Heart left ventricle (tissue), 16 donors: ENCODE measurements at regions not wholly inside any gene's neighbourhood (a gene's known extent, or its start where the extent isn't known, plus 50 kb on each side); places are given as distances from the start of the nearest gene placed in this dataset.

Experiments used
- ATAC-seq, 4 donors: fragments of 200-7000 bp; cut with Tn5 transposase; one replicate each; pipeline ENCODE4 v1.9.1; 2020 to 2022; ENCODE audit warnings: moderate library complexity in 4 of 4, mild to moderate bottlenecking in 3 of 4, moderate number of reproducible peaks in 1 of 4
- DNase-seq, 5 donors: peaks; one replicate each; pipeline ENCODE4 v3.0.0-alpha.2; 2020
- H3K27ac ChIP-seq, 12 donors: fragments of 200-600 bp; sonication (generic) in 4 of 12; one replicate each; pipeline versions ENCODE4 v1.5.0 to v1.8.0; 2016 to 2022; ENCODE audit warnings: mild to moderate bottlenecking in 2 of 12
- H3K27me3 ChIP-seq, 9 donors: fragments of 200-600 bp; sonication (generic) in 2 of 9; one replicate each; pipeline versions ENCODE4 v1.5.1 to v1.8.0; 2016 to 2022; ENCODE audit warnings: mild to moderate bottlenecking in 3 of 9
- H3K36me3 ChIP-seq, 9 donors: fragments of 200-600 bp; sonication (generic) in 2 of 9; one replicate each; pipeline versions ENCODE4 v1.5.0 to v1.8.0; 2018 to 2022; ENCODE audit warnings: mild to moderate bottlenecking in 2 of 9
- H3K4me1 ChIP-seq, 12 donors: fragments of 200-600 bp; sonication (generic) in 4 of 12; one replicate each; pipeline versions ENCODE4 v1.5.0 to v1.8.0; 2016 to 2022; ENCODE audit warnings: mild to moderate bottlenecking in 3 of 12
- H3K4me3 ChIP-seq, 12 donors: fragments of 200-600 bp; sonication (generic) in 4 of 12; one replicate each; pipeline versions ENCODE4 v1.5.0 to v1.8.0; 2017 to 2022; ENCODE audit warnings: mild to moderate bottlenecking in 9 of 12, moderate library complexity in 4 of 12
- H3K9me3 ChIP-seq, 12 donors: fragments of 200-600 bp; sonication (generic) in 4 of 12; one replicate each; pipeline versions ENCODE4 v1.5.0 to v1.8.0; 2016 to 2022; ENCODE audit warnings: mild to moderate bottlenecking in 1 of 12
- CTCF ChIP-seq, 12 donors: fragments of 200-600 bp; sonication (generic) in 4 of 12; IDR thresholded peaks; one replicate each; pipeline versions ENCODE4 v1.5.0 to v1.8.0; 2018 to 2022; ENCODE audit warnings: antibody characterized with exemption in 12 of 12, mild to moderate bottlenecking in 5 of 12
- POLR2A ChIP-seq, 2 donors: fragments of 450-650 bp; IDR thresholded peaks; one replicate each; pipeline ENCODE4 v1.6.1; 2017; ENCODE audit warnings: antibody characterized with exemption in 2 of 2, mild to moderate bottlenecking in 2 of 2, moderate library complexity in 2 of 2
- WGBS, 4 donors: extraction: QIAGEN DNeasy Blood & Tissue Kit in 2 of 4; methylation state at CpG; one replicate each; pipeline versions ENCODE4 v1.1.5 to v1.1.7; 2013 to 2018; 5-methylcytosine and 5-hydroxymethylcytosine counted together
- intact Hi-C, 10 donors: fragments of 100-400 bp; cut with DNase I; formaldehyde crosslinking; loops; one replicate each; pipeline versions ENCODE4 v1.11.1 to v1.14.2; 2022
- donor health status: ischemic (EF 13 %, LVEDD 7.1; RV severe dilation, severe dysfunction).
- donor health status: healthy with polysubstance abuse.
- donor health status: DM: no; HTN: yes; CAD: no.
- donor health status: DM: no; HTN: no; CAD: no.
- donor health status: ischemic (EF 25% LVEDD 6.9; RV normal size, moderate dysfunction).
- donor health status: ischemic (EF 25% LVEDD 5.7; RV mildly dilated, moderate dysfunction).
- donor health status: healthy.
- donor health status: DM: yes; HTN: yes; CAD: no.
- donor health status: ischemic (EF 35%, LVEDD 5.7; RV mildly dilated, moderate dysfunction).
- donor health status: nonischemic (EF 11% LVEDD 7.7; RV severe dilation, severe dysfunction).
- donor health status: DM: yes; HTN: yes; CAD: no.
- donor health status: PGD.
- donor health status: ischemic (EF 29% LVEDD 5.4; RV normal size, mild dysfunction).
- donor health status: nonischemic (EF 23%, LVEDD 6.1; RV moderate dilation, normal function).

- H3K36me3 ChIP-seq, result no peaks in the 10 kb centered on the region
- no peak for TF ChIP-seq POLR2A (IDR thresholded peaks at IDR 0.05)
- TF ChIP-seq CTCF (IDR thresholded peaks at IDR 0.05), result no peak
- ATAC-seq (no peak), DNase-seq (no peak)
- no peaks in the 10 kb centered on the region for H3K4me1 ChIP-seq
- H3K27me3 ChIP-seq, result no peaks in the 10 kb centered on the region
- intact Hi-C loops, result no loop called here
- no peak overlapping the region for H3K4me3 ChIP-seq
- 57 to 75% (median 67%) methylated on average over 3 of the region's 3 CpGs for WGBS, 4 donors
- peaks cover 0 to 12% (median 0%) of the 10 kb centered on the region in 12 donors for H3K9me3 ChIP-seq
- no peak overlapping the region for H3K27ac ChIP-seq
Measured at GRCh38 chr13:64755961-64756360, 2474.2 kb downstream of the PCDH9 start.

- Histone ChIP-seq H3K9me3 (no peaks in the 10 kb centered on the region), H3K27me3 (no peaks in the 10 kb centered on the region), H3K36me3 (no peaks in the 10 kb centered on the region), H3K4me3 (no peak overlapping the region), H3K27ac (no peak overlapping the region), H3K4me1 (no peaks in the 10 kb centered on the region)
- DNase-seq (no peak), ATAC-seq (no peak)
- intact Hi-C loops, result no loop called here
- WGBS, 4 donors, result 78 to 85% (median 81%) methylated on average over 2 of the region's 2 CpGs
- TF ChIP-seq POLR2A (IDR thresholded peaks at IDR 0.05), result no peak
- no peak for TF ChIP-seq CTCF (IDR thresholded peaks at IDR 0.05)
Measured at GRCh38 chr13:64753233-64754000, 2476.7 kb downstream of the PCDH9 start.

GRCh38 chr13:64749301-64749700 is 2480.8 kb downstream of the PCDH9 start:
- H3K9me3 ChIP-seq, result no peaks in the 10 kb centered on the region
- no peak for TF ChIP-seq CTCF (IDR thresholded peaks at IDR 0.05)
- no peak for TF ChIP-seq POLR2A (IDR thresholded peaks at IDR 0.05)
- no peak for ATAC-seq
- H3K27me3 ChIP-seq, result no peaks in the 10 kb centered on the region
- intact Hi-C loops, result no loop called here
- no peaks in the 10 kb centered on the region for H3K36me3 ChIP-seq
- WGBS, 4 donors, result 54 to 68% (median 61%) methylated on average over 4 of the region's 4 CpGs
- no peak for DNase-seq
- no peak overlapping the region for H3K27ac ChIP-seq
- H3K4me3 ChIP-seq, result no peak overlapping the region
- no peaks in the 10 kb centered on the region for H3K4me1 ChIP-seq

DNA sequence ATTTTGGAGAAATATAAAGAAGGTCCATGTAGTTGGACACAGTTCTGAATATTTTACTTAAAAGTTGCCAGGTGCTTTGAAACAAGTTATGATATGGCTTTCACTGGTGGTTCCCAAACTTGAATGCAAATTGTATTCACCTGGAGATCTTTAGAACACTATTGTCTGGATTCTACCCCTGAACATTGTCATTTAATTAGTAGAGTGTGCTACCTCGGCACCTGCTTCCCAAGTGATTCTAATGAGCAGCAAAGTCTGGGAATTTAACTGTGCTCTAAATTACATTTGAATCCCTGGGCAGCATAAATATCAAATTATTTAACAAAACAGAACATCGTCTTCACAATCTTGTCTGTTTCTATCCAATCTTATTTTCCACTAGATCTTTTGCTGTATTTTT is 2483.3 kb downstream of the PCDH9 start:
- Histone ChIP-seq H3K4me3 (no peak overlapping the region), H3K27me3 (no peaks in the 10 kb centered on the region), H3K36me3 (no peaks in the 10 kb centered on the region), H3K4me1 (no peaks in the 10 kb centered on the region), H3K27ac (no peak overlapping the region), H3K9me3 (peaks cover 0 to 5% (median 0%) of the 10 kb centered on the region in 12 donors)
- ATAC-seq (no peak), DNase-seq (no peak)
- TF ChIP-seq CTCF (IDR thresholded peaks at IDR 0.05), result no peak
- no peak for TF ChIP-seq POLR2A (IDR thresholded peaks at IDR 0.05)
- intact Hi-C loops, result no loop called here
- 85 to 89% (median 88%) methylated on average over 2 of the region's 2 CpGs for WGBS, 4 donors
